GM21390 (cell line): ENCODE measurements at regions not wholly inside any gene's neighbourhood (a gene's known extent, or its start where the extent isn't known, plus 50 kb on each side); places are given as distances from the start of the nearest gene placed in this dataset.

ENCODE experiments used
- ATAC-seq: cut with Tn5 transposase; IDR thresholded peaks from one replicate; pipeline ENCODE4 v1.9.1; 2021; ENCODE audit not compliant: unreplicated experiment

- no peak for ATAC-seq
These were observed 135.5 kb upstream of the LRFN2 start for GRCh38 chr6:40722553-40723258.

- ATAC-seq, result no peak
These were observed 134.9 kb upstream of the LRFN2 start for GRCh38 chr6:40722091-40722490.

GRCh38 chr6:40721271-40721952 lies 134.2 kb upstream of the LRFN2 start:
- no peak for ATAC-seq

GRCh38 chr6:40720375-40720748 lies 133.2 kb upstream of the LRFN2 start:
- ATAC-seq, result no peak

GRCh38 chr6:40719671-40720374 lies 132.7 kb upstream of the LRFN2 start:
- peak; percentile 90 for ATAC-seq

- no peak for ATAC-seq
These were observed 131.2 kb upstream of the LRFN2 start for GRCh38 chr6:40718401-40718800.

- ATAC-seq, result no peak
These were observed 130.4 kb upstream of the LRFN2 start for GRCh38 chr6:40717411-40718057.

GRCh38 chr6:40715570-40716403 lies 128.6 kb upstream of the LRFN2 start:
- ATAC-seq, result no peak

GRCh38 chr6:40714576-40715564 lies 127.7 kb upstream of the LRFN2 start:
- no peak for ATAC-seq

GRCh38 chr6:40714143-40714542 lies 127.0 kb upstream of the LRFN2 start:
- no peak for ATAC-seq

GRCh38 chr6:40713002-40713719 lies 126.0 kb upstream of the LRFN2 start:
- ATAC-seq, result no peak

GRCh38 chr6:40710626-40711330 lies 123.6 kb upstream of the LRFN2 start:
- ATAC-seq, result peak; percentile 46

GRCh38 chr6:40708049-40708448 lies 120.9 kb upstream of the LRFN2 start:
- no peak for ATAC-seq

- ATAC-seq, result no peak
These were observed 119.0 kb upstream of the LRFN2 start for GRCh38 chr6:40706178-40706577.

GRCh38 chr6:40705354-40705753 lies 118.2 kb upstream of the LRFN2 start:
- ATAC-seq, result no peak

- ATAC-seq, result no peak
These were observed 114.3 kb upstream of the LRFN2 start for GRCh38 chr6:40701352-40702007.

GRCh38 chr6:40700006-40700580 lies 112.9 kb upstream of the LRFN2 start:
- no peak for ATAC-seq
